Central memory CD8-positive, alpha-beta T cell (primary cell): ENCODE measurements at regions not wholly inside any gene's neighbourhood (a gene's known extent, or its start where the extent isn't known, plus 50 kb on each side); places are given as distances from the start of the nearest gene placed in this dataset.

Source experiments
- ATAC-seq: fragments of 150-1000 bp; cut with Tn5 transposase; replicated peaks from 2 replicates; pipeline ENCODE4 v1.10.0; 2022; ENCODE audit warnings: mild to moderate bottlenecking, moderate FRiP score, moderate number of reproducible peaks; ENCODE audit not compliant: poor library complexity, severe bottlenecking; ENCODE audit errors: extremely low read depth
- DNase-seq, 2 donors: peaks; one replicate each; pipeline ENCODE4 v3.0.0; 2021; ENCODE audit warnings: low spot score in 2 of 2
- H3K27ac Mint-ChIP-seq: one replicate; pipeline ENCODE4 v1.8.0; 2022; ENCODE audit warnings: low read depth, mild to moderate bottlenecking, moderate library complexity, mixed read lengths
- H3K27me3 Mint-ChIP-seq: one replicate; pipeline ENCODE4 v1.8.0; 2022; ENCODE audit warnings: mixed read lengths
- H3K36me3 Mint-ChIP-seq: one replicate; pipeline ENCODE4 v1.8.0; 2022; ENCODE audit warnings: mild to moderate bottlenecking, moderate library complexity, mixed read lengths; ENCODE audit not compliant: insufficient read depth
- H3K4me1 Mint-ChIP-seq: one replicate; pipeline ENCODE4 v1.8.0; 2022; ENCODE audit warnings: mixed read lengths
- H3K4me3 Mint-ChIP-seq: one replicate; pipeline ENCODE4 v1.8.0; 2022; ENCODE audit warnings: mild to moderate bottlenecking, moderate library complexity, mixed read lengths
- H3K9me3 Mint-ChIP-seq: one replicate; pipeline ENCODE4 v1.8.0; 2022; ENCODE audit warnings: mixed read lengths

DNA sequence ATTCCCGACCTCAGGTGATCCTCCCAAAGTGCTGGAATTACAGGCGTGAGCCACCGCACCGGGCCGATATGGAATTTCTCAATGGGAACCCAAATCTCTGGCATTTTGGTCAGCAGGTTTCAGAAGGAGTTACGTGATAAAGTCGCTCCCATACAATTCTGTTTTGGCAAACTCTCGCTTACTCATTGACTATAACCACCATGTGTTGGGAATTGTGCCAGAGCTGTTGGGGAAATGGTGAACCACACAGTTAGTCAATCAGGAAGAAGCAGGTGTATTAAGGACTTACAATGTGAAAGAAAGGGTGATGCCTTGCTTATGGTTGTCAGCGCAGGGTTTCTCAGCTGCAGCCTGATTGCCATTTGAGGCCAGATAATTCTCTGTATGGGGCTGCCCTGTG lies 410.5 kb downstream of the QKI start:
- DNase-seq (no peak), ATAC-seq (no peak)
- H3K27me3 Mint-ChIP-seq = peaks cover 27% of the 10 kb centered on the region
- no peaks in the 10 kb centered on the region for H3K36me3 Mint-ChIP-seq
- no peaks in the 10 kb centered on the region for H3K9me3 Mint-ChIP-seq
- no peaks in the 10 kb centered on the region for H3K4me1 Mint-ChIP-seq
- H3K4me3 Mint-ChIP-seq = no peak overlapping the region
- no peak overlapping the region for H3K27ac Mint-ChIP-seq

DNA sequence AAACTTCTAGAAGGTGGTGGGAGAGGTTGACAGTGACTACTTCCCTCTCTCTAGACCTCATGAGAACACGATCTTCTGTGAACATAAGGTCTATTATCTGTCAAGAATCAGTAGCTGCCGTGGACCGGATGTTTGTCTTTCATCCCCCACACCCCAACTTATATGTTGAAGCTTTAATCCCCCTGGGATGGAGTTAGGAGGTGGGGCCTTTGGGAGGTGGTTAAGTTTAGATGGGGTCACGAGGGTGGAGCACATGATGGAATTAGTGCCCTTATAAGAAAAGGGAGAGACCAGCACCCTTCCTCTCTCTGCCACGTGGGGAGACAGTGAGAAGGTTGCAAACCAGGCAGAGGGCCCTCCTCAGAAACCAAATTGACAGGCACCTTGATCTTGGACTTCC lies 409.1 kb downstream of the QKI start:
- Mint-ChIP-seq H3K27me3 (peaks cover 27% of the 10 kb centered on the region), H3K36me3 (no peaks in the 10 kb centered on the region), H3K9me3 (no peaks in the 10 kb centered on the region), H3K27ac (no peak overlapping the region), H3K4me1 (no peaks in the 10 kb centered on the region), H3K4me3 (no peak overlapping the region)
- DNase-seq (no peak), ATAC-seq (no peak)

DNA sequence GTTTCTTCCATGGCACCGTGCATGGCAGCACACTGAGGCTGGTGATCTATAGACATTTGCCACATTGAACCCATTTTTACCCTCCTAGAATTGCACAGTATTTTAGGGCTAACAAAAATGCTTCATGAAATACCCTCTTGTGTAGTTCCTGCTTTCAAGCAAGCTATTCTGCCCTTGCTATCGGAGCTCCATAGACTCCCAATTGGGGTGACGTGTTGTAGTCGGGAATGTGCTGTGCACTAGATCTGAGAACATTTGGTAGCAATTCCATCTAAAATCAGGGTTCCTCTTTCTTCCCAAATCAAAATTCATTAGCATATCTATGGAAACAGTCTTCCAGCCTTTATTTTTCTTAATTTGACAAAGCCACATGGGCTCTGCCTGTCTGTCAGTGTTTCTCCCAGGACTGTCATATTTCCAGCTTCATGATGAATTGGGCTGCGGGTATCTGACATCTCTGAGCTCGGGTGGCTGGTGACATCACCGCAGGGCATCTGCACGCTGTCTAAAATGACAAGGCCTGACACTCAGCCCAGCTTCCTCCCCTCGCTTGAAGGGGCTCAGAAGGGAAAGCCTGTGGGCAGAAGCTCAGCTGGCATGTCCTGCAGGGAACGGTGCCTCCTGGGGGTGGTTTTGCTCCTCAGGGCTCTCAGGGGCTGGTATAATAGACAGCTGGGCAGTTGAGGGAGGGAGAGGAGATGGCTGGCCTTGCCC lies 406.4 kb downstream of the QKI start:
- H3K4me3 Mint-ChIP-seq = no peak overlapping the region
- no peaks in the 10 kb centered on the region for H3K36me3 Mint-ChIP-seq
- ATAC-seq (no peak), DNase-seq (no peak)
- H3K27ac Mint-ChIP-seq = no peak overlapping the region
- no peaks in the 10 kb centered on the region for H3K9me3 Mint-ChIP-seq
- no peaks in the 10 kb centered on the region for H3K4me1 Mint-ChIP-seq
- peaks cover 14% of the 10 kb centered on the region for H3K27me3 Mint-ChIP-seq

DNA sequence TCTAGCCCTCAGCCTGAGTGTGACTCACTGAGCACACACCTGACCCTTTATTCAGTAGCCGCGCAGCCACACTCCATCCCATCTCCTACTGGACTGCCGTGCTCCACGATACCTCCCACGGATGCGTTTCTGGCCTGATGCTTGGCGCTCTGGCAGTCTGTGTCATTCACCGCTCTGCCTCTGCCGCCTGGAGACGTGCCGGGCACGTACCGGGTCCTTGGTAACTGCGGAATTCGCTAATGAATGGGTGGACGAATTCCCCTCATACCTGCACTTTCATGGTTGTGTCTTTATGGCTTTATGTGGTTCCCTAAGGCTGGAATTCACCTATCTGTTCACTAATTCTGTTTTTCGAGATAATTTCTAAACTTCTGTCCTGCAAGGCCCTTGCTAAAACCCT lies 405.7 kb downstream of the QKI start:
- no peak for ATAC-seq
- Mint-ChIP-seq H3K4me3 (no peak overlapping the region), H3K4me1 (no peaks in the 10 kb centered on the region), H3K36me3 (no peaks in the 10 kb centered on the region), H3K27me3 (peaks cover 14% of the 10 kb centered on the region), H3K9me3 (no peaks in the 10 kb centered on the region), H3K27ac (no peak overlapping the region)
- DNase-seq = no peak

DNA sequence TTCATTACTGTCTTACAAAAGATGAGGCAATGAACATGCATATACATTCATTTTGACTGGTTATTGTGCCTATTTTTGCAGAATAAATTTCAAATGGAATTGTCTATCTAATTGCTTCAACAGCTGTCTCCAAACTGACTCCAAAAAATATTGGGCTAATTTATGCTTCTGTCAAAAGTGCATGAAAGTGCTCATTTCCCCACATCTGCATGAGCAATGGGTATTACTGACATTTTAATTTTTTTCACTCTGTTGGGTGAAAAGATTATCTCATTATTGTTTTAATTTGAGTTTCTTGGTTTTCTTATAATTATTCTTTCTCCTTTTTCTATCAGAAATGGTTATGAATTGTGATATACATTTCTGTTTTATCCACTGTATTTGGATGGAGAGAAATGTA lies 404.2 kb downstream of the QKI start:
- H3K9me3 Mint-ChIP-seq = no peaks in the 10 kb centered on the region
- H3K27me3 Mint-ChIP-seq = peaks cover 14% of the 10 kb centered on the region
- H3K36me3 Mint-ChIP-seq = no peaks in the 10 kb centered on the region
- H3K4me3 Mint-ChIP-seq = no peak overlapping the region
- H3K4me1 Mint-ChIP-seq = no peaks in the 10 kb centered on the region
- DNase-seq = no peak
- no peak for ATAC-seq
- no peak overlapping the region for H3K27ac Mint-ChIP-seq

DNA sequence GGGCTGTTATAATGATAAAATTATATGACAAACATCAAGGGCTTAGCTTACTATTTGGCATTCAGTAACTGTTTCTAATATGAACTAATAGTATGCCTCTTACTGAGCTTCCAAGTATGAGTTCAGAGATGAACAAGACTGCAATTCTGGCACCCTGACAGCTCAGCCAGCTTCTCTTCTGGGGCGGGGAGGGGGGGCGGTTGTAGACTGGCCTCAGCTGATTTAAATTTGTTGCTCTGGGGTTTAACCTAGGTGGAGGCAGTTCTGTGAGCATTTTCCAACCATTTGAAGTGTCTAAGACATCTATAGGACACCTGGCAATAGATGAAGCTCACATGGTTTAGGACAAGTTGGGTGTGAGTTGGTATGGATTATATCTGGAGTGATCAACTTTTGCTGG lies 401.9 kb downstream of the QKI start:
- ATAC-seq (no peak), DNase-seq (no peak)
- Mint-ChIP-seq H3K27me3 (peaks cover 14% of the 10 kb centered on the region), H3K27ac (no peak overlapping the region), H3K4me3 (no peak overlapping the region), H3K9me3 (no peaks in the 10 kb centered on the region), H3K4me1 (no peaks in the 10 kb centered on the region), H3K36me3 (no peaks in the 10 kb centered on the region)

DNA sequence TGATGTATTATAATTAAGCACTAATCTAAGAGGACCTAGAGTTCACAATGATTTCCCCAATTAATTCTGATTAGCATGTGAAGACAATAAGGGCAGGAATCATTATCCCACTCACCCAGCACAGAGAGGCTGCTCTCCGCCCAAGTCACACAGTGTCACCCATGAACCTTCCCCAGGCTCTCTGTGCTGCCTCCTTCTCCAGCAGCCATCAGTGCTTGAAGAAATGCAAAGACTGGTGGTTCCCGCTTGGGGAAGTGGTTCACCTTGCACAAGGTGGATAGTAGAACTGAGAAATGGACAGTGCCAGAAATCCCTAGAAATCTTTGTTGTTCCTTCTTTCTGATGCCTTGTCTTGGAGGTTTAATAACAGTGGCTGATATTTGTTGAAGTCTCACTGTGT lies 401.3 kb downstream of the QKI start:
- Mint-ChIP-seq H3K36me3 (no peaks in the 10 kb centered on the region), H3K4me3 (no peak overlapping the region), H3K9me3 (no peaks in the 10 kb centered on the region), H3K27me3 (peaks cover 11% of the 10 kb centered on the region), H3K4me1 (no peaks in the 10 kb centered on the region), H3K27ac (no peak overlapping the region)
- ATAC-seq = no peak
- DNase-seq = no peak

DNA sequence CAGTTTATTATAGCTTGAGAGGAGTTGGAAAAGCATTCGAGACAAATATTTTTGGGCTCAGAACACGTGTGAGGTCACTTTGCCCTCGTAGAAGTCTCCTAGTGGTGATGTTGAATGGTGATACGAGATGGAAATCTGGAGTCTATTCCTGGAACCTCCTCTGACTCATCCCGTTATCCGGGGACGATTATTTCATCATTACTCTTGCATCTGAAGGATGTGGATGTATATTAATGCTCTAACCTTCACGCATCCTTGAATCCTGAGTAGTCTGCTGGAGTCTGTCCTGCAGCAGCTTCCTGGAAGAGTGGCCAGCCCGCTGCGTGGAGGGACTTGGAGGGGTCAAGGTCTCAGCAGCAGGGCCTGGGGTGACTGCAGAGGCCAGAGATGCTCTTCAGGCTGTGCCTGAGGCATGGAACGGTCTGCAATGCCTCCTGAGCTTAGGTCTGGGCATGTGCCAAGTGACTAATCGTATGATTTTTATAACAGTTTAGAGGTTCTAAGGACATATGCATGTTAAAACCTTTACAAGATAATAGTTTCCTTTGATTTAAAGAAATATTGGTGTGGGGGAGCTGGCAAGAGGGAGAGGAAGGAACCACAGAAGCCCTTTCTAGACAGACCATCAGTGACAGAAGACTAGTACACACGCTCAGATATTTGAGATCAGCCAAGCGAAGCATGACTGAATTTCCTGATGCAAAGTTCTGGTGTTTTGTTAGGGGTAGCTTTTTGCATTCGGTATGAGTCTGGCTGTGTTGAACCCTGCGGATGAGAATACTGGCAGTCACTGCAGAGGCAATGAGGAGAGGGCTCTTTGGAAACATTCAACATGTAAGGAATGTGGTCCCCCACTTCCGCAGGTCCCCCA lies 400.2 kb downstream of the QKI start:
- Mint-ChIP-seq H3K27me3 (peaks cover 6% of the 10 kb centered on the region), H3K4me3 (no peak overlapping the region), H3K27ac (no peak overlapping the region), H3K4me1 (no peaks in the 10 kb centered on the region), H3K9me3 (no peaks in the 10 kb centered on the region), H3K36me3 (no peaks in the 10 kb centered on the region)
- no peak for DNase-seq
- no peak for ATAC-seq

DNA sequence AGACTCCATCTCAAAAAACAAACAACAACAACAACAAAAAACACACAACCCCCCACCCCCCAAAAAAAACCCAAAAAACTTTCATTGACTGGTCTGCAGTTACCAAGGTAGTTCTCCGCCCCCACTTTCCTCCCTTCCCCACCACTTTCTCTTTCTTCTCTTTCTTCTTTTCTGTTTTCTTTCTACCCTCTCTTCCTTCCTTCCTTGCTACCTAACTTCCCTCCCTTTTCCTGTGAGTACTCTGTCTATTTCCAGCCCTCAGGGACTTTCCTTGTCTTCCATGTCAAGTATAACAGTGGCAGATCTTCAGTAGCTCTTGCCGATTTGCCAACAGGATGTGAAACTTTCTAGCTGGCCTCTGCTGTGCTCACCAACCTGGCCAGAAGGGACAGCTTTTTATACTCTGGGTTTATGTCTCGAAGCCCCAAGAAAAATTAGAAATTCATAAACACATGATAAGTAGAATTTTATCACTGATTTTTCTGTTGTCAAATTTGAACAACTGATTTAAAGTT lies 399.5 kb downstream of the QKI start:
- Mint-ChIP-seq H3K27ac (no peak overlapping the region), H3K27me3 (peaks cover 6% of the 10 kb centered on the region), H3K9me3 (no peaks in the 10 kb centered on the region), H3K36me3 (no peaks in the 10 kb centered on the region), H3K4me3 (no peak overlapping the region), H3K4me1 (no peaks in the 10 kb centered on the region)
- ATAC-seq = no peak
- DNase-seq = no peak

DNA sequence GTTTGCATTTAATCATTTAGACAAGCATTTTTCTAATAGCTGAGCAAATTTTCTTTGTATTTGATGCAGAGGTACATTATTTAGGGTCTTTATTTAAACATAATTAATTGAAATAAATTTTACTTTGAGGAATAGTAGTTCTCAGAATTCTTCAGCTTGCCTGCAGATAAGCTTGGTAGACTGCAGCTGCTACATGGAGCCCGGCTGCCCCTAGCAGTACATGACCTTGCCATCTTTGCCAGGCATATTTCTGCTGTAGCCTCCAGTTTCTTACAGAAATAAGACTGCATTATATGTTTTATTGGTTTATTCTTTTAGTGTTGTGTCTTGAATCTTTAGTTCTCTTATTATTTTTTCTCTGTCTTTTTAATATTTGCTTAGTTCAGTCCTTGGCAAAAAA lies 396.8 kb downstream of the QKI start:
- DNase-seq (no peak), ATAC-seq (no peak)
- H3K4me3 Mint-ChIP-seq = no peak overlapping the region
- no peaks in the 10 kb centered on the region for H3K27me3 Mint-ChIP-seq
- no peaks in the 10 kb centered on the region for H3K4me1 Mint-ChIP-seq
- H3K27ac Mint-ChIP-seq = no peak overlapping the region
- H3K36me3 Mint-ChIP-seq = no peaks in the 10 kb centered on the region
- H3K9me3 Mint-ChIP-seq = no peaks in the 10 kb centered on the region

DNA sequence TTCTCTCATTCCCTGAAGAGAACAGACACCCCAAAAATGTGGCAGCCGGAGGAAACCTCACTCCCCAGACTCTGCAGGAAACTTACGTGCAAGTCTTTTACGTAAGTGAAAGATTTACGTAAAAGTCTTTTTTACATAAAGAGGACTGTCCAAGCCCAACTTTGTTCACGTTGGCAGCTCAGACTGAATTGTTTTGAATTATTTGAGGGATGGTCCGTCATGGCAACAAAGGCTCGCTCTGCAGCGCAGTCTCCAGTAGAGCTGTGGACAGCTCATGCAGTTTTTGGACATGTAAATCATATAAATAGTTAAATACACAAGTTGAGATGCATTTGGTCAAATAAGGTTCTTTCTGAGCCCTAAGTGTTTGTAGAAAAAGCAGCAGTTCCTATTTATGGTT lies 394.8 kb downstream of the QKI start:
- DNase-seq (no peak), ATAC-seq (no peak)
- Mint-ChIP-seq H3K4me1 (no peaks in the 10 kb centered on the region), H3K27ac (no peak overlapping the region), H3K27me3 (no peaks in the 10 kb centered on the region), H3K4me3 (no peak overlapping the region), H3K36me3 (no peaks in the 10 kb centered on the region), H3K9me3 (no peaks in the 10 kb centered on the region)

DNA sequence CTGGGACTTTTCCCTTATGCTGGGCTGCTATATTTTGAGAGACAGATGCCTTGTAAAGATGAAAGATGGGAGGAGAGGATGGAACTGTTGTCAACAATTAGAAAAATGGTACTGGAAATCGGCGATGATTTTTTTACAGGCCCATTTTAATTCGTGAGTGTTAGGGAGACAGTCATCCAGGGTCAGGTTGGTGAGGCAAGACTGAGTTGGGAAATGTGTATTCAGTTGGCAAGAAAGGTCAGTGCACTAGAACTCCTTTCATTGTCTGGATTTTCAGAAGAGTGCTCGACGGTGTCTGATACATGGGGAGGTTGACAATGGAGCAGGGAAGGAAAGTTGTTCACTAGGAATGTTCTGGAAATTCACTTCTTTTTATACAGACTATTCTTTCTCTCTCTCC lies 394.4 kb downstream of the QKI start:
- Mint-ChIP-seq H3K27ac (no peak overlapping the region), H3K9me3 (no peaks in the 10 kb centered on the region), H3K36me3 (no peaks in the 10 kb centered on the region)

DNA sequence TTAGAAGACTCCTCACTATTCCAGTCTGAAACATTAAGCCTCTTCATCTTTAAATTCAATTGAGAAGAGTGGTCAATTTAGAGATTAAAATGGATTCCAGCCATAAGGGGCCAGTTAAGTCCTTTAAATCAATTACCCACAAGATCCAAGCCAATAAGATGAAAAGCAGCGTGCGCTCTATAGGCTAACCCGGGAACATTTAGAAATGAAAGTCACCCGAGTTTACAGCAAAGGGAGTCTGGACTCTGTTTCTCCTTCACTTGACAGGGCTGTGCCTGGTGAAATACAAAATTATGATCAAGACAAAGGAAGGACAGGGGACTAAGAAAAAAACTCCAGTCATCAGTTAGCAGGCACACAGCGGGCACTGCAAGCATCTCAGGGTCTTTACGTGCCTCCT lies 393.7 kb downstream of the QKI start:
- Mint-ChIP-seq H3K36me3 (no peaks in the 10 kb centered on the region), H3K4me3 (no peak overlapping the region), H3K27me3 (no peaks in the 10 kb centered on the region), H3K9me3 (no peaks in the 10 kb centered on the region), H3K27ac (no peak overlapping the region), H3K4me1 (no peaks in the 10 kb centered on the region)
- no peak for ATAC-seq
- DNase-seq = no peak

More for the DNA sequence above, 394.4 kb downstream of the QKI start:
- no peak for DNase-seq
- H3K4me1 Mint-ChIP-seq = no peaks in the 10 kb centered on the region
- no peak for ATAC-seq
- no peak overlapping the region for H3K4me3 Mint-ChIP-seq
- H3K27me3 Mint-ChIP-seq = no peaks in the 10 kb centered on the region
